Nephron progenitor cell (in vitro differentiated cells): ENCODE measurements at regions not wholly inside any gene's neighbourhood (a gene's known extent, or its start where the extent isn't known, plus 50 kb on each side); places are given as distances from the start of the nearest gene placed in this dataset.
"Not testable (repeated sequence)": the region's sequence is repeated elsewhere in the genome, so short reads cannot be mapped to it uniquely, and the experiment has no call there.

ENCODE experiments used
- DNase-seq: peaks from one replicate; pipeline ENCODE4 v3.0.0; 2021
- H3K27ac Mint-ChIP-seq: 2 replicates; pipeline ENCODE4 v1.8.0; 2021; ENCODE audit warnings: mild to moderate bottlenecking, moderate library complexity, mixed read lengths
- H3K27me3 Mint-ChIP-seq: 2 replicates; pipeline ENCODE4 v1.8.0; 2021; ENCODE audit warnings: mild to moderate bottlenecking, low read depth, mixed read lengths; ENCODE audit not compliant: poor library complexity
- H3K36me3 Mint-ChIP-seq: 2 replicates; pipeline ENCODE4 v1.8.0; 2021; ENCODE audit warnings: low read depth, mixed read lengths
- H3K4me1 Mint-ChIP-seq: 2 replicates; pipeline ENCODE4 v1.8.0; 2021; ENCODE audit warnings: mixed read lengths
- H3K4me3 Mint-ChIP-seq: 2 replicates; pipeline ENCODE4 v1.8.0; 2021; ENCODE audit warnings: mild to moderate bottlenecking, moderate library complexity, mixed read lengths
- H3K9me3 Mint-ChIP-seq: 2 replicates; pipeline ENCODE4 v1.8.0; 2021; ENCODE audit warnings: mild to moderate bottlenecking, moderate library complexity, mixed read lengths
- TF ChIP-seq, protein P1 (sequence below): fragments of 200-600 bp; sonication (generic); IDR thresholded peaks from 2 replicates; pipeline ENCODE4 v1.5.0; 2021; ENCODE audit warnings: antibody characterized with exemption

DNA sequence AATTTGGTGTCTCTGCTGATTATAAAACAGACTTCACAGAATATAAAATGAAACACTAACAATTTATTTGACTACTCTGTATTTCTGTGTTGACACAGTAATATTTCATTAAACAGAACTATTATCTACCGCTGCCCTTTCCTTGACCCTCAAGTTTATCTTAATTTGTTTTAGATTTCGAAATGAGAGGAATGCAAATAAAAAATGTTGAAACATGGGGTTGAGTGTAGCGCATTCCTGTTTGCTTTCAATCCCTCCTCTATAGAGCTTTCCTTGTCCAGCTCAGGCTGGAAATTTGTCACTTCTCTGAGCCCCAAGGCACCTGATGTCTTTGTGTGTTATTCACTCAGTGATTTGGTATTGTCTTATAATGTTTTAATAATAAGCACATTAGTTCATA is 550.2 kb downstream of the ZBBX start:
- H3K27ac Mint-ChIP-seq: no peak overlapping the region
- no peak for DNase-seq
- H3K4me1 Mint-ChIP-seq: no peaks in the 10 kb centered on the region
- H3K36me3 Mint-ChIP-seq: no peaks in the 10 kb centered on the region
- H3K9me3 Mint-ChIP-seq: peaks cover 13% of the 10 kb centered on the region
- H3K27me3 Mint-ChIP-seq: no peaks in the 10 kb centered on the region
- H3K4me3 Mint-ChIP-seq: no peak overlapping the region
- TF ChIP-seq, protein P1, sequence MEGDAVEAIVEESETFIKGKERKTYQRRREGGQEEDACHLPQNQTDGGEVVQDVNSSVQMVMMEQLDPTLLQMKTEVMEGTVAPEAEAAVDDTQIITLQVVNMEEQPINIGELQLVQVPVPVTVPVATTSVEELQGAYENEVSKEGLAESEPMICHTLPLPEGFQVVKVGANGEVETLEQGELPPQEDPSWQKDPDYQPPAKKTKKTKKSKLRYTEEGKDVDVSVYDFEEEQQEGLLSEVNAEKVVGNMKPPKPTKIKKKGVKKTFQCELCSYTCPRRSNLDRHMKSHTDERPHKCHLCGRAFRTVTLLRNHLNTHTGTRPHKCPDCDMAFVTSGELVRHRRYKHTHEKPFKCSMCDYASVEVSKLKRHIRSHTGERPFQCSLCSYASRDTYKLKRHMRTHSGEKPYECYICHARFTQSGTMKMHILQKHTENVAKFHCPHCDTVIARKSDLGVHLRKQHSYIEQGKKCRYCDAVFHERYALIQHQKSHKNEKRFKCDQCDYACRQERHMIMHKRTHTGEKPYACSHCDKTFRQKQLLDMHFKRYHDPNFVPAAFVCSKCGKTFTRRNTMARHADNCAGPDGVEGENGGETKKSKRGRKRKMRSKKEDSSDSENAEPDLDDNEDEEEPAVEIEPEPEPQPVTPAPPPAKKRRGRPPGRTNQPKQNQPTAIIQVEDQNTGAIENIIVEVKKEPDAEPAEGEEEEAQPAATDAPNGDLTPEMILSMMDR: no peak

DNA sequence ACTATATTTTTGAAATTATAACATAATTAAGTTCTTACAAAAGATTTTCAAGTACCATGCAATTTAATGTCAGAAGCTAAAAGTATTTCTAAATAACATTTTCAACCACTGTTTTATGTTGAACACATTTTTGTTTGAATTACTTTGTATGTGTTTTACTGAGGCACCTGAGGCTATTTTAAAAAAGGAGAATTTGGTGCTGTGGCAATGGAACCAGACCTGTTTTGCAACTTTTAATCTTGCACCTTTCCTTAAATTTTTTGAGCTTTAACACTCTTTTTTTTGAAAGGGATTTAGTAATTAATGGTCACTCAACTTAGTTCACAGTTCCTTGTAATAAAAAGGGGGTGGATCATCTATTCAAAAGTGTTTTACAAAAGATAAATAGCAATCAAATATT is 561.6 kb downstream of the ZBBX start:
- H3K36me3 Mint-ChIP-seq: no peaks in the 10 kb centered on the region
- DNase-seq: no peak
- no peaks in the 10 kb centered on the region for H3K4me1 Mint-ChIP-seq
- H3K4me3 Mint-ChIP-seq: no peak overlapping the region
- H3K27me3 Mint-ChIP-seq: no peaks in the 10 kb centered on the region
- H3K27ac Mint-ChIP-seq: no peak overlapping the region
- TF ChIP-seq, protein P1: no peak
- H3K9me3 Mint-ChIP-seq: no peaks in the 10 kb centered on the region

GRCh38 chr3:166817269-166817668 is 562.8 kb downstream of the ZBBX start:
- not testable (repeated sequence) for H3K4me3 Mint-ChIP-seq, H3K27me3 Mint-ChIP-seq, H3K4me1 Mint-ChIP-seq, H3K9me3 Mint-ChIP-seq, H3K27ac Mint-ChIP-seq, DNase-seq, H3K36me3 Mint-ChIP-seq

- Mint-ChIP-seq H3K9me3 (peaks cover 9% of the 10 kb centered on the region), H3K4me1 (no peaks in the 10 kb centered on the region), H3K27ac (no peak overlapping the region), H3K27me3 (no peaks in the 10 kb centered on the region), H3K36me3 (no peaks in the 10 kb centered on the region), H3K4me3 (no peak overlapping the region)
- DNase-seq: no peak
- TF ChIP-seq, protein P1: no peak
These were observed 569.2 kb downstream of the ZBBX start for GRCh38 chr3:166810741-166811445.

- TF ChIP-seq, protein P1: no peak
- Mint-ChIP-seq H3K27me3 (no peaks in the 10 kb centered on the region), H3K36me3 (no peaks in the 10 kb centered on the region), H3K27ac (no peak overlapping the region), H3K4me1 (no peaks in the 10 kb centered on the region), H3K4me3 (no peak overlapping the region), H3K9me3 (peaks cover 9% of the 10 kb centered on the region)
- DNase-seq: no peak
These were observed 570.6 kb downstream of the ZBBX start for GRCh38 chr3:166809520-166809919.

DNA sequence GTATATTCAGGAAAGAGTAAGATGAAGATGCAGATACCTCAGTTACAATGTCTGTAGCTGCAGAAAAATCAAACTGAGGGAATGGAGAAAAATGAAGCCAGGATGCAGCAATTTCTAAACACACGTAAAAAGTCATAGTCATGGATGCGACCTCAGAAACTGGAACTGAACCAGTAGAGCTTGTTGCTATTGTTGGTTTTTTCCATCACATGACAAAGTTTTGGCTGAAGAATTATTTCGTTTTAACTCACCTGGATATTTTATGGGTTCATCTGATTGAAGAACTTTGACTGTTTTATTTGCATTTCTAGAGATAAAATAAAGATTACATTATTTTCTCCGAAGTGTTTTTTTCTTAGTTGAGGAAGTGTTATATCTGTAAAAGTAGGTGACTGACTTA is 591.2 kb downstream of the ZBBX start:
- TF ChIP-seq, protein P1: no peak
- Mint-ChIP-seq H3K4me3 (no peak overlapping the region), H3K27ac (no peak overlapping the region), H3K9me3 (no peaks in the 10 kb centered on the region), H3K27me3 (no peaks in the 10 kb centered on the region), H3K4me1 (no peaks in the 10 kb centered on the region), H3K36me3 (no peaks in the 10 kb centered on the region)
- DNase-seq: no peak
